ENCODE measurements at regions not wholly inside any gene's neighbourhood (a gene's known extent, or its start where the extent isn't known, plus 50 kb on each side); places are given as distances from the start of the nearest gene placed in this dataset.

- no peak for DNase-seq (ENCODE audit: low read depth)
- FAIRE-seq, result no peak
These were observed 121.7 kb downstream of the LIG4 start for GRCh38 chr13:108093616-108094015.

DNA sequence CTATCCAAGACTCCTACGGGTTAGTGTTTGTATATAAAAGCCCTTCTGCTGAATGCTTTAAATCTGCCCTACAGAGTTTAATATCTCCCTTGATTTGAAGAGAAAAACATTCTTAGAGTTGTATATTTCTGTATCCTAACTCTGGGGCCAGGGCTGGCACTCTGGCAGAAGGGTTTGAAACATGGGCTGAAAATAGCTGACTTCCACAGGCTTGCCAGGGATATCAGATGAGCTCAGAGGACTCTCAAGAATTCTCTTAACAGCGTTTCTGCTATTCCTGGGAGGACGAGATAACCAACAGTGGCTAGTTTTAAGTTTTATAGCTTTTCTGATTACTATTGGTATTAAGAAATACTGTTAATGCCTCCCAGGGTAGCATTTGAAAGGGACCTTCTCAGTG is 127.5 kb downstream of the LIG4 start:
- Histone ChIP-seq H3K27me3 (ENCODE audit: control insufficient read depth, insufficient read depth, low read length) (no peaks in the 10 kb centered on the region), H3K4me3 (ENCODE audit: low read depth, low read length) (no peak overlapping the region), H3K36me3 (ENCODE audit: control insufficient read depth, insufficient read depth, low read length) (no peaks in the 10 kb centered on the region)
- no peak for FAIRE-seq
- no peak for DNase-seq (ENCODE audit: low read depth)
- no peak for TF ChIP-seq CTCF (IDR thresholded peaks at IDR 0.05; ENCODE audit: insufficient read depth, low read length, severe bottlenecking)

More at GRCh38 chr13:108093616-108094015, 121.7 kb downstream of the LIG4 start:
- Histone ChIP-seq H3K36me3 (ENCODE audit: control insufficient read depth, insufficient read depth, low read length) (no peaks in the 10 kb centered on the region), H3K4me3 (ENCODE audit: low read depth, low read length) (no peak overlapping the region), H3K27me3 (ENCODE audit: control insufficient read depth, insufficient read depth, low read length) (no peaks in the 10 kb centered on the region)
- TF ChIP-seq CTCF (IDR thresholded peaks at IDR 0.05; ENCODE audit: insufficient read depth, low read length, severe bottlenecking), result no peak

GRCh38 chr13:108086678-108087077 is 128.7 kb downstream of the LIG4 start:
- Histone ChIP-seq H3K36me3 (ENCODE audit: control insufficient read depth, insufficient read depth, low read length) (no peaks in the 10 kb centered on the region), H3K27me3 (ENCODE audit: control insufficient read depth, insufficient read depth, low read length) (no peaks in the 10 kb centered on the region), H3K4me3 (ENCODE audit: low read depth, low read length) (no peak overlapping the region)
- no peak for FAIRE-seq
- no peak for DNase-seq (ENCODE audit: low read depth)
- TF ChIP-seq CTCF (IDR thresholded peaks at IDR 0.05; ENCODE audit: insufficient read depth, low read length, severe bottlenecking), result peak; percentile 31

DNA sequence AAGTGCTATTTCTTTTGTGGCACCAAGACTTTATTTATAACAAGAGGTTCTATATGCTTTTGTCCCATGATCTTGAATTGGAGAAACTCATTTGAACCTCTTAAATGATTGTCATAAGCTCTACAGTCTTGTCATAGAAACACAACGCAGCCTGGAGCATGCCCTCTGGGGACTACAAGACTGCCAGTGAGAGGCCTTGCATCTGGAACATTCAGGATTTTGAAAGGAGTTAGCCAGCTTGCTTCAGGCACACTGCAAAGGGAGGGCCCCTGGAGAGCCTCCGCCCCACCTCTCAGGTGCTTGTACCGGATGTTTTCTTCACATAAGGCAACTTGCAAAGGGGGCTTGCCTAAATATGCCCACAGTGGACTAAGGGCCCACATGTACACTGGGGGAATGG is 130.5 kb downstream of the LIG4 start:
- Histone ChIP-seq H3K36me3 (ENCODE audit: control insufficient read depth, insufficient read depth, low read length) (no peaks in the 10 kb centered on the region), H3K4me3 (ENCODE audit: low read depth, low read length) (no peak overlapping the region), H3K27me3 (ENCODE audit: control insufficient read depth, insufficient read depth, low read length) (no peaks in the 10 kb centered on the region)
- DNase-seq (ENCODE audit: low read depth), result no peak
- TF ChIP-seq CTCF (IDR thresholded peaks at IDR 0.05; ENCODE audit: insufficient read depth, low read length, severe bottlenecking), result no peak
- no peak for FAIRE-seq

DNA sequence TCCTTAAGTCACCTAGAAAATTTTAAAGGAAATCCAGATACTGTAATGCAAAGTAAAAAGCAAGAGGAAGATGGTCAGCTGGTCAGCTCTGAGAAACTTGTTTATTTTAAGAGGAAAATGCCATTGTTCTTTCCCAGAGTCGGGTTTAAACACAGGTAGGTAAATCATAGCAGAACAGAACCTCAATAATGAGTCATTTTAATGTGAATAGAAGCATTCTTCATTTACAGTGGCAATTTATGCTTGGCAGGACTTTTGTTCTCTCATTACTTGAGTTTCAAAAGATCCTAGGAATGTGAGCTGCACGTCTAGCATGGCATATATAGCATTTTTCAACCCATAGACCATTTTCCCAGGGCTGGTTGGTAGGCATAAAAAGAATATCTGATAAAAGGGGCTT is 132.3 kb downstream of the LIG4 start:
- FAIRE-seq (no peak), DNase-seq (ENCODE audit: low read depth) (no peak)
- Histone ChIP-seq H3K36me3 (ENCODE audit: control insufficient read depth, insufficient read depth, low read length) (no peaks in the 10 kb centered on the region), H3K4me3 (ENCODE audit: low read depth, low read length) (no peak overlapping the region), H3K27me3 (ENCODE audit: control insufficient read depth, insufficient read depth, low read length) (no peaks in the 10 kb centered on the region)
- no peak for TF ChIP-seq CTCF (IDR thresholded peaks at IDR 0.05; ENCODE audit: insufficient read depth, low read length, severe bottlenecking)

GRCh38 chr13:108082481-108082880 is 132.9 kb downstream of the LIG4 start:
- H3K4me3 ChIP-seq (ENCODE audit: low read depth, low read length), result no peak overlapping the region
- no peak for TF ChIP-seq CTCF (IDR thresholded peaks at IDR 0.05; ENCODE audit: insufficient read depth, low read length, severe bottlenecking)
- H3K36me3 ChIP-seq (ENCODE audit: control insufficient read depth, insufficient read depth, low read length), result no peaks in the 10 kb centered on the region
- DNase-seq (ENCODE audit: low read depth) (no peak), FAIRE-seq (no peak)
- H3K27me3 ChIP-seq (ENCODE audit: control insufficient read depth, insufficient read depth, low read length), result no peaks in the 10 kb centered on the region

Data from bronchial epithelial cell (primary cell).